GM21528 (cell line): ENCODE measurements at regions not wholly inside any gene's neighbourhood (a gene's known extent, or its start where the extent isn't known, plus 50 kb on each side); places are given as distances from the start of the nearest gene placed in this dataset.

ENCODE experiments used
- ATAC-seq: cut with Tn5 transposase; IDR thresholded peaks from one replicate; pipeline ENCODE4 v1.9.1; 2021; ENCODE audit warnings: mild to moderate bottlenecking, moderate library complexity; ENCODE audit not compliant: unreplicated experiment, low FRiP score

GRCh38 chr6:111984516-111985201 lies 69.2 kb upstream of the CCN6 start:
- no peak for ATAC-seq

DNA sequence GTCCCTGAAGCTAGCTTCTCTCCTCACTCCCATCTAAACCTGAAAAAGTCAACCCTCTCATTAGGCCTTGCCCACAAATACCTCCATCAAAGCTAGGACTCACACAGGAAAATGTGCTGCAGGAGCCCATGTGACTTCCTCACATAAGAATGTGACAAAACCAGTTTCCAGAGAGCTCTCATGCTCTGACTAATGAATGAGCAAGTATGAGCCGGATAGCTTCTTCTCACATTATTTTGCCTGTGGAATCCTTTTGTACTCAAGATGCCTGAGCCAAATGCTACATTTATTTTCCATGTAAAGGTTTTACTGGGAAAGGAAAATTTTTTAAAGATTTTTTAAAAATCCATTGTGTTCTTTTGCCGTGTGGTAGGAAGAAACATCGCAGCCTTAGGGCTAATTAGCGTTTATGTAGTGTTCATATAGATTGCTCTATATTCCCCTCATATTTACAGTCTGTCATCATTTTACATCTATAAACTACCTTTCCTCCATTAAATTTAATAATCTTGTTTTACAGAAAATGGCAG lies 68.6 kb upstream of the CCN6 start:
- ATAC-seq, result no peak

DNA sequence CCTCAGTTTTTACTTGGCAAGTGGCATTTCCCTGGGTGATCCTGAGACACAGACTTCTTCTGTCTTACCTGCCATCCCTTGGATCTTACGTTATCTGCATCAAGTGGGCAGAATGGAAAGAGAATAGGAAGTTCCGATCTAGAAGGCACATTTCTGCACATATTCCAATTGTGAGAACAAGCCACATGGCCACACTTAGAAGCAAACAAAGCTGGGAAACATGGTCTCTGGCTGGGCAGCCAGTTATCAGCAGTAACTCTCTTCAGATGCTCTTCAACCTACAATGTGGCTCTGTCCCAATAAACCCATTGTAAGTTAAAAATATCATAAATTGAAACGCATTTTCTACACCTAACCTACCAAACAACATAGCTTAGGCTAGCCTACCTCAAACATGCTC lies 67.3 kb upstream of the CCN6 start:
- no peak for ATAC-seq

DNA sequence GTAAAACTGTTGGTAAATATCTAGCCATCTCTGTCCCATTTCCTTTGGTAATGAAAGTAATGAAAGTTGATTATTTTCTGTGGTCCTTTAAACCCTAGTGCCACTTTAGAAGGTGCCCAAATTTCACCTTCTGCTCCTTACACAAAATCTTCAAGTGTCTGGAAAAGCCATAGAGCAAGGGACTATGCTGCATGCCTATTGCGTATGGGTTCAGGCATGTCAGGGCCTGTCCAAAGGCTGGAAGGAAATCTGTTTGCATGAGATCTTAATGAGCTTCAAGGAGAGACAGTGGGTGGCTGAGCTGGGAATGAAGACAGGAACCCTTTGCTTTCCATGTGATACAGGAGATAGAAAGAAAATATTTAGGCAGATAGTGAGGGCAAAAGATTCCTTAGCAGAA lies 66.6 kb upstream of the CCN6 start:
- ATAC-seq, result no peak

DNA sequence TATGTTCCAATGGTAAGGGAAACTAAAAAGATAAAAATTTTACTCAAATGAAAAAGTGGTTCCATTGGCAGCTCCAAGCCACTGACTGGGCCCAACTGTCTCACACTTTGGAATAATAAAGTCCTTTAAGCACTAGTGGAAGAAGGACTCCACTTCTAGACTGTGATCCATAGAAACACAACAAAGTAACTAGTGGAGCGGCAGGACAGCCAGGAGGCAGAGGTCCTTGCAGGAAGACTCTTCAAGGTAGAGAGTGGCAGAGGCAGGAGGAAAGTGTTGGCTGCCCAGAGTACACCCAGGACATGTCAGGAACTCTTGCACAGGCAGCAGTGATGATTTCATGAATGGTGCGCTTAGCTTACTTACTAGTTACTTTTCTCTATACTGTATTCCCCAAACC lies 65.0 kb upstream of the CCN6 start:
- no peak for ATAC-seq

GRCh38 chr6:111989743-111990142 lies 64.2 kb upstream of the CCN6 start:
- ATAC-seq, result no peak

GRCh38 chr6:111990214-111990613 lies 63.7 kb upstream of the CCN6 start:
- ATAC-seq, result no peak

DNA sequence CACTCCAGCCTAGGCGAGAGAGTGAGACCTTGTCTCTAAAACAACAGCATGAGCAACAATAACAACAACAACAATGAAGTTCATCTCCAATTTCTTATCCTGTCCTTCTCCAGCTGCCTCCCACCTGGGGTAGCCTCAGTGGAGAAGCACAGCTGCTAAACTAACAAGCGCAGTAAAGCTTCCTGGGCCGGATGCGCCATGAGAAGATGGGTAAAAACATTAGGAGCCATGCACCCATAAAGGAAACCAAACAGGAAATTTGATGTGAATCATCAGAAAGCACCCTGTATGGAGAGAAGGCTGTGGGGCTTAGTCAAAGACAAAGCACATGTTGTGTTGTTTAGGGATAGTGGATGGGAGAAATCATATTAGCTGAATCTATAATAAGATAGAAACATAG lies 61.1 kb upstream of the CCN6 start:
- no peak for ATAC-seq

GRCh38 chr6:111993342-111993741 lies 60.6 kb upstream of the CCN6 start:
- ATAC-seq, result no peak

GRCh38 chr6:111994791-111995190 lies 59.1 kb upstream of the CCN6 start:
- no peak for ATAC-seq

DNA sequence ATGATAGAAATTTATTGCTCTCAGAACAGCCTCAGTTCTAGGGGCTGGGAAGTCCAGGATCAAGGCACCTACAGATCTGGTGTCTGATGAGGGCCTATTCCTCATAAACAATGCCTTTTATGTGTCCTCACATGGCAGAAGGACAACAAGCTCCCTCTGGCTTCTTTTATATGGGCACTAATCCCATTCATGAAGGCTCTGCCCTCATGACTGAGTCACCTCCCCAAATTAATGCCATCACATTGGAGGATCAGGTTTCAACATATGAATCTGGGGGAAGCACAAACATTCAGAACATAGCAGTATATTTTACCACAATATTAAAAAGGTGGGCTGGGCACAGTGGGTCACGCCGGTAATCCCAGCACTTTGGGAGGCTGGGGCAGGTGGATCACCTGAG lies 58.5 kb upstream of the CCN6 start:
- no peak for ATAC-seq

DNA sequence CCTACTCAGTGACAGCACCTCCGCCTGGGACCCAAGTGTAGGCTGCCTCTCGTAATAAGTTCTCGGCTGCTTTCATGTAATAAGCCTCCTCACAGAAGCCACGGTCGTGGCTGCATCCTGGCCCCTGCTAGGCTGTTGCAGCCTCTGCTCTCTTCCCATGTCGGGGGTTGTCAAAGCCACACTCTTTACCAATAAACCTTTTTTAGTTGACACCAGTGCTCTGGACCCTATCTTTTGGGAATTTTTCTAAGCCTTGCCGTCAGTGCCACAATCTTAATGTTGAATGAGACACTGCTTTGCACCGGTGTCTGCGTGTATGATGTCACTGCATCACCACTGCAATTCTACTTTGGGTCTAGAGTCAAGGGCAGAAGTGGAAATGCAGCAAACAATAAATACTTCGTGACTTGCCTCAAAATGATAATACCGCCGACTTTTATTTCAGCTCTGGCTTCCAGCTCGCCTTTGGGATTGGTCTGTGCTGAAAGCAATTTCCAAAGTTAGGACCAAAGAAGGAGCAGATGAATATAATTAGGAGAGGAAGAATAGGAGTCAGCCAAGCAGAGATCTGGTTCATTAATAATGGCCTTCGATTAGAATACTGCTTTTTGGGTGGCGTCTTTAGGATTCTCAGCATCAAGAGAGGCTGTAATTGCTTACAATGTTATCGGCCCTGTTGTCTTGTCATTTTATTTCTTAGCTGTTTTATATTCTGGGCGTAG lies 57.6 kb upstream of the CCN6 start:
- ATAC-seq, result no peak

DNA sequence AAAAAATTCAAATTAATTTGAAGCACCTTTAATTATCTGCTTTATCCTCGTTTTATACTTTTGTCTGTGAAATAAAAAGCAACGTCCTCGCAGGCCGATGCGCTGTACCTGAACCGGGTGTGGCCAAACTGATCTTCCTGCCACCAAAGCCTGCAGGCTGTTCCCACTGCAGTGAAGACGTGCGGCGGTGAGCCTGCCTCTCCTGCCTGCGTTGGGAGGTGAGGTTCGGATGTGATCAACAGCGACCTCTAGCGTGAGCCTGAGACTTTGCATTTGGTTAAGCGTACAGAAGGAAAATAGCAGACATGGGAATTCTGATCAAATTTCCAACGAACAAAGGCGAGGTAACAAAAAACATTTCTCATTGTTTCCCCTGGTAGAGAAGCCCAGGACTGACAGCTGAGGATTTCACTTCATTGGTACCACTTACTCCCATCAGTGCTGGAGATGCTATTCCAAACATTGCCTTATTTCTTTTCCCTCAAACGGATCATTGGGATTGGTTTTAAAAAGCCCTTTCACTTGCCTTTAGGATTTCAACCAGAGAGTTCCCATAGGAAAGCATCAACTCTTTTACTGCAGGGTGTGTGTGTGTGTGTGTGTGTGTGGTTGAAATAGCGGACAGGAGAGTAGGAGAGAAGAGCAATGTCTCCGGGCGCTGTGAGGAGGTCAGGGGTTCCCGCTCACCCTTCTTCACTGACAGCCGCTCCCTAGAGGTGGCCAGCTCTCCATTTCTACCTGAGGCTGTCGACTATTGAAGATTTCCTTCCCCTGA lies 56.6 kb upstream of the CCN6 start:
- ATAC-seq, result peak; percentile 62

DNA sequence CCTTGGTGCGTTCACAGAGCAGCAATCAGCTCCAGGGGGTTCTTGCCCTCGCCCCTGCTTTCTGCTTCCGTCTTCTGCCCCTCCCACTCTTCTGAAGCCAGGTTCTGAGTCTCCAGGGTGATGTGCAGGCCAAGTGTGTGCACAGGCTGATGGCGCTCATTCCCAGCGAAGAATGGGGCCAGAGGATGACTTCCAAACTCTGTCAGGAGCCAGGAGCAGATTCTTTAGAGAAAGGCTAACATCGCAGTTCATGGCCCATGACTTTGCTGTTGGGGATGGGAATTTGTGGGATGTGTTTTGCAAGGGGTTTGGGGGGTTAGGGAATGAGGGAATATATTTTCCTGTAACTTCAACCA lies 56.1 kb upstream of the CCN6 start:
- ATAC-seq, result no peak

- no peak for ATAC-seq
Measured at GRCh38 chr6:112002307-112002706, 51.6 kb upstream of the CCN6 start.
